BE2C (cell line): ENCODE measurements at regions not wholly inside any gene's neighbourhood (a gene's known extent, or its start where the extent isn't known, plus 50 kb on each side); places are given as distances from the start of the nearest gene placed in this dataset.
"Not testable (repeated sequence)": the region's sequence is repeated elsewhere in the genome, so short reads cannot be mapped to it uniquely, and the experiment has no call there.

Experiments used
- DNase-seq: peaks from one replicate; pipeline ENCODE4 v3.0.0-alpha.2; 2020
- H3K27me3 ChIP-seq: fragments of 250-450 bp; sonication (Bioruptor Pico); 2 replicates; pipeline ENCODE4 v1.5.1; 2020; ENCODE audit warnings: mild to moderate bottlenecking
- H3K36me3 ChIP-seq: fragments of 250-450 bp; sonication (Bioruptor Pico); 2 replicates; pipeline ENCODE4 v1.5.1; 2020; ENCODE audit warnings: mild to moderate bottlenecking
- H3K4me1 ChIP-seq: fragments of 250-450 bp; sonication (Bioruptor Pico); 2 replicates; pipeline ENCODE4 v1.5.1; 2020
- H3K4me3 ChIP-seq: 2 replicates; pipeline ENCODE4 v1.5.1; 2011; ENCODE audit warnings: low read depth, low read length
- H3K9me3 ChIP-seq: fragments of 250-450 bp; sonication (Bioruptor Pico); 2 replicates; pipeline ENCODE4 v1.5.1; 2020
- CTCF ChIP-seq: IDR thresholded peaks from 2 replicates; pipeline ENCODE4 v1.5.1; 2012; ENCODE audit warnings: mild to moderate bottlenecking, low read depth, low read length

GRCh38 chr3:101913168-101913567, 63.9 kb downstream of the NFKBIZ start:
- no peak for DNase-seq
- no peak overlapping the region for H3K4me3 ChIP-seq
- no peaks in the 10 kb centered on the region for H3K4me1 ChIP-seq
- no peaks in the 10 kb centered on the region for H3K27me3 ChIP-seq
- TF ChIP-seq CTCF: no peak
- no peaks in the 10 kb centered on the region for H3K9me3 ChIP-seq
- H3K36me3 ChIP-seq: no peaks in the 10 kb centered on the region

GRCh38 chr3:101917761-101918160, 68.4 kb downstream of the NFKBIZ start:
- H3K27me3 ChIP-seq, H3K4me3 ChIP-seq, H3K9me3 ChIP-seq, H3K36me3 ChIP-seq, DNase-seq, H3K4me1 ChIP-seq: not testable (repeated sequence)

GRCh38 chr3:101922151-101922725, 72.9 kb downstream of the NFKBIZ start:
- H3K9me3 ChIP-seq, H3K36me3 ChIP-seq, DNase-seq, H3K4me3 ChIP-seq, H3K27me3 ChIP-seq, H3K4me1 ChIP-seq: not testable (repeated sequence)

GRCh38 chr3:101924621-101925020, 75.3 kb downstream of the NFKBIZ start:
- H3K36me3 ChIP-seq, DNase-seq, H3K4me1 ChIP-seq, H3K4me3 ChIP-seq, H3K27me3 ChIP-seq, H3K9me3 ChIP-seq: not testable (repeated sequence)

- not testable (repeated sequence) for H3K4me1 ChIP-seq, H3K36me3 ChIP-seq, H3K9me3 ChIP-seq, H3K4me3 ChIP-seq, DNase-seq, H3K27me3 ChIP-seq
These were observed 75.8 kb downstream of the NFKBIZ start for GRCh38 chr3:101925124-101925523.

- Histone ChIP-seq H3K4me1 (no peaks in the 10 kb centered on the region), H3K4me3 (no peak overlapping the region), H3K36me3 (no peaks in the 10 kb centered on the region), H3K27me3 (no peaks in the 10 kb centered on the region), H3K9me3 (no peaks in the 10 kb centered on the region)
- no peak for DNase-seq
- no peak for TF ChIP-seq CTCF
These were observed 76.2 kb downstream of the NFKBIZ start for GRCh38 chr3:101925564-101925963.

GRCh38 chr3:101926594-101927105, 77.3 kb downstream of the NFKBIZ start:
- no peaks in the 10 kb centered on the region for H3K4me1 ChIP-seq
- no peaks in the 10 kb centered on the region for H3K36me3 ChIP-seq
- TF ChIP-seq CTCF: no peak
- DNase-seq: no peak
- no peaks in the 10 kb centered on the region for H3K27me3 ChIP-seq
- no peak overlapping the region for H3K4me3 ChIP-seq
- H3K9me3 ChIP-seq: no peaks in the 10 kb centered on the region

GRCh38 chr3:101928890-101929289, 79.6 kb downstream of the NFKBIZ start:
- Histone ChIP-seq H3K4me1 (no peaks in the 10 kb centered on the region), H3K9me3 (no peaks in the 10 kb centered on the region), H3K36me3 (no peaks in the 10 kb centered on the region), H3K27me3 (no peaks in the 10 kb centered on the region), H3K4me3 (no peak overlapping the region)
- no peak for TF ChIP-seq CTCF
- DNase-seq: no peak
